ENCODE measurements at regions not wholly inside any gene's neighbourhood (a gene's known extent, or its start where the extent isn't known, plus 50 kb on each side); places are given as distances from the start of the nearest gene placed in this dataset.

DNA sequence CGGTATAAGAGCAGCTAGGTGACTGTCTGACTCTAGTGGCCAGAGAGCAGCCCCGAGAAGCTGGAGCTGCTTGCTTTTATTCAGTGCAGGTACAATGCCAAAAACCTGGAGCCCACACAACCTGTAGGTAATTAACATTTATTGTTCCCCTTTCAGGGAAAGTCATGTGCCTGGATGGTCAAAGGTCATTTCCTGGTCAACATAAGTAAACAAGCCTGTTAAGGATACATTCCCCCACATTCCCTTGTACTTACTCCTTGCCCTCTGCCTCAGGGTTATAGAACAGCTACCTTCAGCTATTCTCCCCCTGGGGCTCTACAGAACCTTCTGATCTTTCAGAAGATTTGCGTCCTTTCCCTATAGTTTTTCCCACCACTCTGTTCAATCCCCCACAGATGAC is 253.4 kb downstream of the TMA16 start:
- no peak overlapping the region for H3K27ac ChIP-seq
- intact Hi-C loops (cut with DNase I): no loop called here
- no peaks in the 10 kb centered on the region for H3K36me3 ChIP-seq
- no peak overlapping the region for H3K4me3 ChIP-seq
- ATAC-seq (no peak), DNase-seq (no peak)
- no peaks in the 10 kb centered on the region for H3K9me3 ChIP-seq
- H3K27me3 ChIP-seq: no peaks in the 10 kb centered on the region
- TF ChIP-seq, protein P1, sequence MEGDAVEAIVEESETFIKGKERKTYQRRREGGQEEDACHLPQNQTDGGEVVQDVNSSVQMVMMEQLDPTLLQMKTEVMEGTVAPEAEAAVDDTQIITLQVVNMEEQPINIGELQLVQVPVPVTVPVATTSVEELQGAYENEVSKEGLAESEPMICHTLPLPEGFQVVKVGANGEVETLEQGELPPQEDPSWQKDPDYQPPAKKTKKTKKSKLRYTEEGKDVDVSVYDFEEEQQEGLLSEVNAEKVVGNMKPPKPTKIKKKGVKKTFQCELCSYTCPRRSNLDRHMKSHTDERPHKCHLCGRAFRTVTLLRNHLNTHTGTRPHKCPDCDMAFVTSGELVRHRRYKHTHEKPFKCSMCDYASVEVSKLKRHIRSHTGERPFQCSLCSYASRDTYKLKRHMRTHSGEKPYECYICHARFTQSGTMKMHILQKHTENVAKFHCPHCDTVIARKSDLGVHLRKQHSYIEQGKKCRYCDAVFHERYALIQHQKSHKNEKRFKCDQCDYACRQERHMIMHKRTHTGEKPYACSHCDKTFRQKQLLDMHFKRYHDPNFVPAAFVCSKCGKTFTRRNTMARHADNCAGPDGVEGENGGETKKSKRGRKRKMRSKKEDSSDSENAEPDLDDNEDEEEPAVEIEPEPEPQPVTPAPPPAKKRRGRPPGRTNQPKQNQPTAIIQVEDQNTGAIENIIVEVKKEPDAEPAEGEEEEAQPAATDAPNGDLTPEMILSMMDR (IDR thresholded peaks at IDR 0.05): no peak
- no peaks in the 10 kb centered on the region for H3K4me1 ChIP-seq

DNA sequence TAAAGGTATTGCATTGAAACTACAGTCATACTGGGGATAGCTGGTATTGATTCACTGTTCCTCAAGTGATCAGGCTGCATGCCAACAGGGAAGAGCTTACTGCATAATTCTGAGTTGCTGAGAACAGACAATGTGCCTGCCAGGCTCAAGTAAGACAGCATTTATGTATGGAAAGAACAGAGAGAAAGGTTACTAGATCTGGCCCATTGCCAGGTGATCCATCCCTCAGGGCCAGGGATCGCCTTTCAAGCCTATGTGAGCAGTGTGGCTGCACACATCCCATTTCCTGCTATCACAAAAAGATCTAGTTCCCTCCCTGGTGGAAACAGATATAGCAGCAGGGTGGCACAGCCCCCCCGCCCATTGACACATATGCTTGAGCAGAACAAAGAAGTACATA is 254.0 kb downstream of the TMA16 start:
- ATAC-seq (no peak), DNase-seq (peak in 1 of 4 donors; percentile 24)
- H3K36me3 ChIP-seq: no peaks in the 10 kb centered on the region
- no peaks in the 10 kb centered on the region for H3K9me3 ChIP-seq
- no peaks in the 10 kb centered on the region for H3K4me1 ChIP-seq
- TF ChIP-seq, protein P1 (IDR thresholded peaks at IDR 0.05): no peak
- intact Hi-C loops (cut with DNase I): no loop called here
- no peaks in the 10 kb centered on the region for H3K27me3 ChIP-seq
- H3K27ac ChIP-seq: no peak overlapping the region
- H3K4me3 ChIP-seq: no peak overlapping the region

DNA sequence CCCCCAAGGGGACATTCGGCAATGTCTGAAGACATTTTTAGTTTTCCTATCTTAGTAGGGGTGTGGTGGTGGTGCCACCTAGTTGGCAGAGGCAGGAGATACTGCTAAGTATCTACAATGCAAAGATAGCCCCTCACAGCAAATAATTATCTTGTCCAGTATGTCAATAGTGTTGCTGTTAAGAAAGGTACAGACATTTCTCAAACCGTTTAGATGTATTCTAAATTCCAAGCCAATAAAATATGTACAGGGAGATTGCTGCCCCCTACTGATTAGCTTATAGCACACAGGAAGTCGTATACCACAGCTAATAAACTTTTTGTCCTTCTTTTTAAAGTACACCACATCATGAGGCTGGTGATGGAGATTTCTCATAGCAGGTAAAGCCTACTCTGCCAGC is 260.5 kb downstream of the TMA16 start:
- Histone ChIP-seq H3K27ac (no peak overlapping the region), H3K4me1 (no peaks in the 10 kb centered on the region), H3K27me3 (no peaks in the 10 kb centered on the region), H3K36me3 (no peaks in the 10 kb centered on the region), H3K4me3 (no peak overlapping the region), H3K9me3 (no peaks in the 10 kb centered on the region)
- intact Hi-C loops (cut with DNase I): no loop called here
- TF ChIP-seq, protein P1 (IDR thresholded peaks at IDR 0.05): peak in 1 of 2 donors; percentile 24
- DNase-seq (no peak), ATAC-seq (no peak)

DNA sequence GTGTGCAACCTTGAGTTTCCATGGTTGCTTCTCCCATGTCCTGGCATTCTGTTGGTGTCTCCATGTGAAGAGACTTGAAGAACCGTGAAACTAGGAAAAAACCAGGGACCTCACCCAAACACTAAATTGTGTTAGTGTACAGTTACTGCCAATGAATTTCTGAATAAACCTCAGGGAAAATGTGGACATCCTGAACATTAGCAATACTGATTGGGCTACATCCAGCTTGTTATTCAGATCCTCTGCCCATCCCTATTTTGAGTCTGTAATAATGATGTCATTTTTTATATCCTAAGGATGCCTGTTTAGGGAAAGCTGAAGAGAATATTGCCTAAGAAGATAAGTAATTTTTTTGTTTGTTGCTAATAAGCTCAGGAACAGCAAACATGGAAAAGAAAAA is 262.7 kb downstream of the TMA16 start:
- intact Hi-C loops (cut with DNase I): no loop called here

DNA sequence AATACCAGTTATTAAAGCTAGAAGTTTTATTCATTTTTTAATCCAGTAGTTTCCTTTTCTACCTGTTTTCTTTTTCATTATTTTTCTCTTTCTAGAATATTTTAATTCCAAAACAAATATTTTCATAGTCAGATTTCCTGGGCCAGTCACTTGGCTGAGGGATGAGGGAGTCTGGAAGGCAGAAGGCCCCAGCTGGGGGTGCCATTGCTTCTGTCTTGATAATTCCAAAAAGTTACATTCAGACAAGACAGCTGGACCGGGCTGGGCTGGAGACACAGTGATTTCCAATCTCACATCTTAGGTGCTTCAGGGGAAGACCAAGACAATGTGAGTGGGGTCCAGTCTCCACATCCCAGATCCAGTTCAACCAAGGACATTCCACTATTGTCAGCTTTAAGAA is 263.5 kb downstream of the TMA16 start:
- DNase-seq: peak in 1 of 4 donors; percentile 11
- intact Hi-C loops (cut with DNase I): no loop called here
- TF ChIP-seq, protein P1 (IDR thresholded peaks at IDR 0.05): no peak
- Histone ChIP-seq H3K27me3 (no peaks in the 10 kb centered on the region), H3K27ac (no peak overlapping the region), H3K9me3 (no peaks in the 10 kb centered on the region), H3K36me3 (no peaks in the 10 kb centered on the region), H3K4me1 (no peaks in the 10 kb centered on the region), H3K4me3 (no peak overlapping the region)
- ATAC-seq: no peak

More for the DNA sequence above, 262.7 kb downstream of the TMA16 start:
- ATAC-seq (no peak), DNase-seq (no peak)
- TF ChIP-seq, protein P1 (IDR thresholded peaks at IDR 0.05): no peak
- H3K4me1 ChIP-seq: no peaks in the 10 kb centered on the region
- H3K27ac ChIP-seq: no peak overlapping the region
- H3K27me3 ChIP-seq: no peaks in the 10 kb centered on the region
- H3K4me3 ChIP-seq: no peak overlapping the region
- H3K36me3 ChIP-seq: no peaks in the 10 kb centered on the region
- H3K9me3 ChIP-seq: no peaks in the 10 kb centered on the region

Measured in left lung (tissue), 4 donors.